ENCODE measurements at regions not wholly inside any gene's neighbourhood (a gene's known extent, or its start where the extent isn't known, plus 50 kb on each side); places are given as distances from the start of the nearest gene placed in this dataset.

- DNase-seq (ENCODE audit: low spot score) = no peak
- no peaks in the 10 kb centered on the region for H3K4me1 Mint-ChIP-seq (ENCODE audit: low read depth)
- no peaks in the 10 kb centered on the region for H3K36me3 Mint-ChIP-seq (ENCODE audit: low read depth)
- no peak for TF ChIP-seq CTCF (IDR thresholded peaks at IDR 0.05)
- H3K27ac Mint-ChIP-seq (ENCODE audit: unreplicated experiment) = no peak overlapping the region
- no peaks in the 10 kb centered on the region for H3K9me3 Mint-ChIP-seq (ENCODE audit: low read depth)
- H3K4me3 Mint-ChIP-seq (ENCODE audit: unreplicated experiment) = no peak overlapping the region
- H3K27me3 Mint-ChIP-seq (ENCODE audit: low read depth) = peaks cover 19% of the 10 kb centered on the region
Observed at GRCh38 chr3:103894162-103894822, 1459.5 kb downstream of the ZPLD1 start.

GRCh38 chr3:103899328-103899727 is 1464.5 kb downstream of the ZPLD1 start:
- Mint-ChIP-seq H3K4me1 (ENCODE audit: low read depth) (no peaks in the 10 kb centered on the region), H3K36me3 (ENCODE audit: low read depth) (no peaks in the 10 kb centered on the region), H3K27me3 (ENCODE audit: low read depth) (peaks cover 20% of the 10 kb centered on the region), H3K9me3 (ENCODE audit: low read depth) (no peaks in the 10 kb centered on the region), H3K27ac (ENCODE audit: unreplicated experiment) (no peak overlapping the region), H3K4me3 (ENCODE audit: unreplicated experiment) (no peak overlapping the region)
- no peak for TF ChIP-seq CTCF (IDR thresholded peaks at IDR 0.05)
- DNase-seq (ENCODE audit: low spot score) = no peak

GRCh38 chr3:103904991-103905390 is 1461.7 kb upstream of the ALCAM start:
- Mint-ChIP-seq H3K4me3 (ENCODE audit: unreplicated experiment) (no peak overlapping the region), H3K36me3 (ENCODE audit: low read depth) (no peaks in the 10 kb centered on the region), H3K9me3 (ENCODE audit: low read depth) (no peaks in the 10 kb centered on the region), H3K4me1 (ENCODE audit: low read depth) (no peaks in the 10 kb centered on the region), H3K27ac (ENCODE audit: unreplicated experiment) (no peak overlapping the region), H3K27me3 (ENCODE audit: low read depth) (peaks cover 14% of the 10 kb centered on the region)
- TF ChIP-seq CTCF (IDR thresholded peaks at IDR 0.05) = no peak
- DNase-seq (ENCODE audit: low spot score) = no peak

GRCh38 chr3:103906304-103906703 is 1460.4 kb upstream of the ALCAM start:
- Mint-ChIP-seq H3K36me3 (ENCODE audit: low read depth) (no peaks in the 10 kb centered on the region), H3K27me3 (ENCODE audit: low read depth) (peaks cover 14% of the 10 kb centered on the region), H3K4me1 (ENCODE audit: low read depth) (no peaks in the 10 kb centered on the region), H3K27ac (ENCODE audit: unreplicated experiment) (no peak overlapping the region), H3K9me3 (ENCODE audit: low read depth) (no peaks in the 10 kb centered on the region), H3K4me3 (ENCODE audit: unreplicated experiment) (no peak overlapping the region)
- TF ChIP-seq CTCF (IDR thresholded peaks at IDR 0.05) = no peak
- no peak for DNase-seq (ENCODE audit: low spot score)

GRCh38 chr3:103906808-103907207 is 1459.9 kb upstream of the ALCAM start:
- Mint-ChIP-seq H3K27ac (ENCODE audit: unreplicated experiment) (no peak overlapping the region), H3K4me3 (ENCODE audit: unreplicated experiment) (no peak overlapping the region), H3K36me3 (ENCODE audit: low read depth) (no peaks in the 10 kb centered on the region), H3K27me3 (ENCODE audit: low read depth) (peaks cover 9% of the 10 kb centered on the region), H3K4me1 (ENCODE audit: low read depth) (no peaks in the 10 kb centered on the region), H3K9me3 (ENCODE audit: low read depth) (no peaks in the 10 kb centered on the region)
- DNase-seq (ENCODE audit: low spot score) = no peak
- no peak for TF ChIP-seq CTCF (IDR thresholded peaks at IDR 0.05)
